ENCODE measurements at regions not wholly inside any gene's neighbourhood (a gene's known extent, or its start where the extent isn't known, plus 50 kb on each side); places are given as distances from the start of the nearest gene placed in this dataset.

DNA sequence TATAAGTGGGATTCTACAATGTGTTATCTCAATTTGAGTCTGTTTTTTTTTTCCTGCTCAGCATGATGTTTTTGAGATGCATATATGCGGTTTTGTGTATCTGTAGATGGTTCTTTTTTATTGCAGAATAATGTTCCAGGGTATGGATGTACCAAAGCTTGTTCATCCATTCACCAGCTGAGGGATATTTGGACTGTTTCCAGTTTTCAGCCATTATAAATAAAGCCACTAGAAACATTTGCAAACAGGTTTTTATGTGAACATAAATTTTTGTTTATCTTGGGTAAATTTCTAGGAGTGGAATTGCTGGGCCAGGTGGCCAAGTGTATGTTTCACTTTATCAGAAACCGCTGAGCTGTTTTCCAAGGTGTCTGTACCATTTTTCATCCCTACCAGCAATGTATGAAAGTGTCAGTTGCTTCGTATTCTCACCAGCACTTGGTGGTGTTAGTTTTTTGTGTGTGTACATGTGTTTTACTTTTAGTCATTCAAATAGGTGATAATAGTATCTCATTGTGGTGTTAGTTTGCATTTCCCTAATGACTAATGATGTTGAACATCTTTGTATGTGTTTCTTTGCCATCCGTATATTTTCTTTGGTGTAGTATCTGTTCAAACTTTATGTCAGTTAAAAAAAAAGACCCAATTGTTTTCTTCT lies 124.2 kb downstream of the CEBPB start:
- no peak for TF ChIP-seq POLR2A (IDR thresholded peaks at IDR 0.05; ENCODE audit: low read depth, low read length)
- TF ChIP-seq POLR2AphosphoS5 (IDR thresholded peaks at IDR 0.05; ENCODE audit: low read depth, low read length) = no peak

All from GM12892 (cell line).